K562 (cell line): ENCODE measurements at regions not wholly inside any gene's neighbourhood (a gene's known extent, or its start where the extent isn't known, plus 50 kb on each side); places are given as distances from the start of the nearest gene placed in this dataset.

ENCODE experiments used
- ATAC-seq: fragments of 200-7000 bp; cut with Tn5 transposase; 3 replicates; pipeline ENCODE4 v1.9.1; 2020; ENCODE audit warnings: moderate library complexity
- BruUV-seq: library from RNA; stranded (reverse); fragments of 400-500 nt; replicated peaks from 2 replicates; lab custom pipeline; 2021; lab: Mats Ljungman, UMichigan
- CTCF ChIA-PET: fragments of 300-600 bp; formaldehyde crosslinking; extraction: SDS; loops from one replicate; lab custom pipeline; 2021; ENCODE audit warnings: low intra/inter-chr PET ratio; lab: Yijun Ruan, JAX
- POLR2A ChIA-PET: fragments of 300-600, 350-650 bp; sonication (Branson Sonifier 250); formaldehyde crosslinking; extraction: SDS; loops from one replicate; lab custom pipeline; 2021; ENCODE audit warnings: antibody characterized with exemption, inconsistent platforms; lab: Yijun Ruan, JAX
- DNase-seq, 4 experiments: peaks; one replicate each; pipeline versions ENCODE4 v3.0.0 to v3.0.0-alpha.2; 2011 to 2018; ENCODE audit warnings: low spot score in 3 of 4, mixed read lengths in 3 of 4; ENCODE audit errors: extremely low read depth in 1 of 4
- FAIRE-seq: peaks from 2 replicates; lab custom pipeline; 2011; peaks lifted over from hg19 to GRCh38; lab: Jason Lieb, UNC
- H2AFZ ChIP-seq: 2 replicates; pipeline ENCODE4 v1.6.0; 2011; ENCODE audit warnings: low read depth, low read length, control low read depth, inconsistent platforms
- H3K27ac ChIP-seq: fragments of 200-600 bp; 3 replicates; pipeline ENCODE4 v1.8.0; 2011; ENCODE audit warnings: low read depth, mild to moderate bottlenecking, control low read depth, inconsistent platforms, low read length, moderate library complexity, mixed read lengths; ENCODE audit errors: extremely low read depth
- H3K27me3 ChIP-seq, 2 experiments: fragments of 300-600 bp in 1 of 2; 2 replicates in 1 of 2; 3 replicates in 1 of 2; pipeline versions ENCODE4 v1.6.0 to v1.8.0; 2011; ENCODE audit warnings: inconsistent platforms in 2 of 2, low read length in 2 of 2, mild to moderate bottlenecking in 1 of 2, mixed read lengths in 1 of 2, moderate library complexity in 1 of 2; ENCODE audit not compliant: control insufficient read depth in 2 of 2, insufficient read depth in 2 of 2
- H3K36me3 ChIP-seq: fragments of 300-600 bp; 3 replicates; pipeline ENCODE4 v1.8.0; 2011; ENCODE audit warnings: mild to moderate bottlenecking, low read length, inconsistent platforms; ENCODE audit not compliant: control insufficient read depth, insufficient read depth
- H3K4me1 ChIP-seq, 2 experiments: fragments of 200-600 bp in 1 of 2; replicated peaks in 1 of 2; 2 replicates in 1 of 2; 3 replicates in 1 of 2; pipeline versions ENCODE4 v1.5.1 to v1.8.0; 2011; ENCODE audit warnings: inconsistent platforms in 2 of 2, low read length in 2 of 2, mild to moderate bottlenecking in 1 of 2, mixed read lengths in 1 of 2, moderate library complexity in 1 of 2; ENCODE audit not compliant: control insufficient read depth in 2 of 2, insufficient read depth in 2 of 2
- H3K4me2 ChIP-seq: 2 replicates; pipeline ENCODE4 v1.6.1; 2011; ENCODE audit warnings: low read length, control low read depth, inconsistent platforms, mixed read lengths; ENCODE audit not compliant: insufficient read depth
- H3K4me3 ChIP-seq: fragments of 200-600 bp; sonication (generic), shearing (Covaris generic); 2 replicates; pipeline ENCODE4 v1.5.1; 2016; ENCODE audit warnings: control low read depth, inconsistent platforms
- H3K79me2 ChIP-seq: fragments of 200-600 bp; 3 replicates; pipeline ENCODE4 v1.8.0; 2011; ENCODE audit warnings: low read length, inconsistent platforms; ENCODE audit not compliant: control insufficient read depth, insufficient read depth
- H3K9ac ChIP-seq, 2 experiments: 2 replicates each; pipeline versions ENCODE4 v1.6.0 to v1.6.1; 2011; ENCODE audit warnings: low read depth in 2 of 2, low read length in 2 of 2, control low read depth in 1 of 2, inconsistent platforms in 1 of 2, mild to moderate bottlenecking in 1 of 2, mixed read lengths in 1 of 2; ENCODE audit not compliant: insufficient read depth in 1 of 2
- H3K9me1 ChIP-seq: one replicate; pipeline ENCODE4 v1.6.0; 2011; ENCODE audit warnings: inconsistent platforms, mild to moderate bottlenecking, low read length, moderate library complexity; ENCODE audit not compliant: control insufficient read depth, insufficient read depth
- H3K9me3 ChIP-seq: replicated peaks from 2 replicates; pipeline ENCODE4 v1.5.1; 2011; ENCODE audit warnings: low read depth, low read length, inconsistent platforms; ENCODE audit not compliant: control insufficient read depth, insufficient read depth
- H4K20me1 ChIP-seq: replicated peaks from 2 replicates; pipeline ENCODE4 v1.6.1; 2011; ENCODE audit warnings: low read length, inconsistent platforms, mixed read lengths; ENCODE audit not compliant: control insufficient read depth, insufficient read depth
- ATF2 ChIP-seq: sonication (generic); formaldehyde crosslinking; IDR thresholded peaks from 2 replicates; pipeline ENCODE4 v1.8.1; 2022; ENCODE audit warnings: missing genetic modification reagents
- ATF4 ChIP-seq: fragments of 450-650 bp; formaldehyde crosslinking; IDR thresholded peaks from 2 replicates; pipeline ENCODE4 v1.4.0; 2022; ENCODE audit warnings: mild to moderate bottlenecking, moderate library complexity
- GATAD2A ChIP-seq: fragments of 450-650 bp; IDR thresholded peaks from 2 replicates; pipeline ENCODE4 v1.6.1; 2017
- HDAC2 ChIP-seq: fragments of 450-650 bp; IDR thresholded peaks from 2 replicates; pipeline ENCODE4 v1.6.1; 2016; ENCODE audit warnings: mild to moderate bottlenecking
- MYNN ChIP-seq, 2 experiments: sonication (generic); formaldehyde crosslinking in 1 of 2; IDR thresholded peaks; 2 replicates each; pipeline versions ENCODE4 v1.5.0 to v1.6.1; 2016 to 2020; ENCODE audit warnings: antibody characterized with exemption in 1 of 2, missing genetic modification reagents in 1 of 2
- SFPQ ChIP-seq: fragments of 200-400 bp; formaldehyde crosslinking; IDR thresholded peaks from 2 replicates; pipeline ENCODE4 v1.6.1; 2017; ENCODE audit warnings: mild to moderate bottlenecking, low read depth, low read length, moderate library complexity
- SMAD4 ChIP-seq: fragments of 250-450 bp; sonication (Bioruptor Pico); conservative IDR thresholded peaks from 2 replicates; pipeline ENCODE4 v1.8.0; 2021; ENCODE audit warnings: inconsistent platforms, mild to moderate bottlenecking, moderate library complexity
- SRF ChIP-seq, 2 experiments: fragments of 250-450, 450-650 bp in 1 of 2; sonication (Bioruptor Pico) in 1 of 2; sonication (generic) in 1 of 2; formaldehyde crosslinking; IDR thresholded peaks; 2 replicates each; pipeline versions ENCODE4 v1.5.0 to v1.5.1; 2020 to 2022; ENCODE audit warnings: mild to moderate bottlenecking in 1 of 2, missing genetic modification reagents in 1 of 2
- TGIF2 ChIP-seq: sonication (generic); formaldehyde crosslinking; IDR thresholded peaks from 2 replicates; pipeline ENCODE4 v1.8.1; 2022; ENCODE audit warnings: mild to moderate bottlenecking, missing genetic modification reagents, moderate library complexity
- XRCC3 ChIP-seq: fragments of 450-650 bp; IDR thresholded peaks from 2 replicates; pipeline ENCODE4 v1.6.1; 2017; ENCODE audit warnings: mild to moderate bottlenecking, moderate library complexity
- ZBTB1 ChIP-seq: sonication (generic); formaldehyde crosslinking; IDR thresholded peaks from 2 replicates; pipeline ENCODE4 v1.8.1; 2023; ENCODE audit warnings: missing genetic modification reagents, low read depth, mild to moderate bottlenecking, borderline replicate concordance
- ZNF121 ChIP-seq: sonication (generic); formaldehyde crosslinking; conservative IDR thresholded peaks from 2 replicates; pipeline ENCODE4 v1.8.0; 2022; ENCODE audit warnings: missing genetic modification reagents
- ZNF586 ChIP-seq: fragments of 450-650 bp; formaldehyde crosslinking; conservative IDR thresholded peaks from 2 replicates; pipeline ENCODE4 v1.4.0; 2020; ENCODE audit warnings: mild to moderate bottlenecking, moderate library complexity
- ZZZ3 ChIP-seq: fragments of 450-650 bp; IDR thresholded peaks from 2 replicates; pipeline ENCODE4 v1.6.1; 2016; ENCODE audit warnings: antibody characterized with exemption, mild to moderate bottlenecking, moderate library complexity
- in situ Hi-C: fragments of 300-500 bp; cut with MboI; formaldehyde crosslinking; loops from 4 replicates; pipeline ENCODE4 v1.15.0; 2018; ENCODE audit warnings: inconsistent platforms, mixed read lengths
- intact Hi-C: fragments of 100-400 bp; cut with micrococcal nuclease; formaldehyde crosslinking; loops from 2 replicates; pipeline ENCODE4 v1.14.2; 2022

- TF ChIP-seq SFPQ (no peak), SMAD4 (no peak)
- TF ChIP-seq, all 486 proteins: peak for 0
Measured at GRCh38 chrX:40503094-40503493, 77.7 kb upstream of the ATP6AP2 start (continued).

GRCh38 chrX:40502688-40503087 is 78.1 kb upstream of the ATP6AP2 start:
- no TSS peak for BruUV-seq
- H3K36me3 ChIP-seq, result no peaks in the 10 kb centered on the region
- H3K4me3 ChIP-seq, result no peak overlapping the region
- H2AFZ ChIP-seq, result no peak overlapping the region
- H3K27me3 ChIP-seq, result peaks cover 0 to 17% of the 10 kb centered on the region in 2 experiments; a peak in 2 of 5 replicates
- ChIA-PET POLR2A (interaction anchor here (0.6 kb wide), 1 partner anchor 230 kb away, joined by 4 read pairs; no protein-coding TSS in a partner anchor), CTCF (interaction anchor here (0.7 kb wide), 1 partner anchor 160 kb away, joined by 3 read pairs; no protein-coding TSS in a partner anchor)
- peaks cover 0 to 3% of the 10 kb centered on the region in 2 experiments; a peak in 2 of 5 replicates for H3K4me1 ChIP-seq
- intact Hi-C loops, result no loop called here
- ATAC-seq, result no peak
- no peak overlapping the region for H3K4me2 ChIP-seq
- no peaks in the 10 kb centered on the region for H3K9me3 ChIP-seq
- H3K27ac ChIP-seq, result no peak overlapping the region
- TF ChIP-seq ZBTB1 (CRISPR knock-in tag) (no peak), MYNN (IDR thresholded peaks at IDR 0.05) (no peak), MYNN (CRISPR knock-in tag; IDR thresholded peaks at IDR 0.05) (no peak), SRF (CRISPR knock-in tag; IDR thresholded peaks at IDR 0.05) (no peak), ATF4 (no peak), ZNF121 (CRISPR knock-in tag) (no peak), GATAD2A (no peak), HDAC2 (no peak), TGIF2 (no peak), ATF2 (no peak), ZZZ3 (no peak), ZNF586 (no peak), XRCC3 (no peak)
- DNase-seq, result no peak
- no peak overlapping the region for H3K9ac ChIP-seq
- in situ Hi-C loops, result no loop called here
- H3K9me1 ChIP-seq, result no peaks in the 10 kb centered on the region
- no peaks in the 10 kb centered on the region for H4K20me1 ChIP-seq
- H3K79me2 ChIP-seq, result no peaks in the 10 kb centered on the region
- no peak for FAIRE-seq
